ENCODE measurements at regions not wholly inside any gene's neighbourhood (a gene's known extent, or its start where the extent isn't known, plus 50 kb on each side); places are given as distances from the start of the nearest gene placed in this dataset.
A peak's percentile ranks its signal among the peaks of the same experiment; 100 is the strongest.

DNA sequence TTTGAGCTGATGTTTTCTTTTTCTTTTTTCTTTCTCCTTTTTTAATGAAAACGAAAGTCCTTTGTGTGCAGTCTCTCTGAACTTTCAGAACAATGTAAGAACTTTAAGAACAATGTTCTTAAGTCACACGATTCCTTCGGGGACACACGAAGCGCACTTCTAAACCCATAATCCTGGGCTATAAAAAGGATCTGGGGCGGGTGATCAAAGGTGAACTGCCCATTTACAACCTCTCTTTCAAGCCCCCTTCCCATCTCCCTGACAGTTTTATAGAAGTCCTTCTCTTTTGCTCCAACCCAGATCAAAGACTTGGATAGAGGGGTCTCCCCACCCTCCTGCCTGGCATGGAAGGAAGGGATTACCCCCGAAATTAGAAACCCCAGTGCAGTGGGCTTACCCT, 126.8 kb downstream of the BDH1 start:
- CTCF ChIA-PET: interaction anchor here (1.3 to 2.2 kb wide), 3 partner anchors 16 to 73 kb away, joined by 3 to 7 read pairs (median 4); no protein-coding TSS in a partner anchor

More for the DNA sequence above, 126.8 kb downstream of the BDH1 start:
- H3K4me1 ChIP-seq (ENCODE audit: control insufficient read depth, extremely low read depth, insufficient read depth, low read length): peaks cover 11% of the 10 kb centered on the region
- no peaks in the 10 kb centered on the region for H3K9me3 ChIP-seq (replicated peaks; ENCODE audit: control insufficient read depth, insufficient read depth, low read length)
- no peaks in the 10 kb centered on the region for H3K79me2 ChIP-seq (ENCODE audit: control insufficient read depth, insufficient read depth, low read length)
- no peaks in the 10 kb centered on the region for H3K36me3 ChIP-seq (ENCODE audit: control insufficient read depth in 2 of 2, extremely low read depth in 1 of 2, insufficient read depth in 2 of 2, low read length in 2 of 2)
- H3K9me1 ChIP-seq (replicated peaks; ENCODE audit: control insufficient read depth, extremely low read depth, insufficient read depth, low read length): no peaks in the 10 kb centered on the region
- peak overlapping the region; percentile 96 for H2AFZ ChIP-seq (ENCODE audit: low read depth, low read length)
- POLR2A ChIA-PET: no interaction called here
- intact Hi-C loops (cut with micrococcal nuclease) (no loop called here), dilution Hi-C loops (cut with MboI; ENCODE audit: extremely low pct_ligation_motif_present, low sequenced_read_pairs) (no loop called here)
- H4K20me1 ChIP-seq (replicated peaks; ENCODE audit: control insufficient read depth, extremely low read depth, insufficient read depth, low read length): no peaks in the 10 kb centered on the region
- no peak overlapping the region for H3K4me3 ChIP-seq (replicated peaks in 1 of 3; ENCODE audit: insufficient read depth in 1 of 3, low read depth in 1 of 3, low read length in 3 of 3)
- H3K4me2 ChIP-seq (ENCODE audit: insufficient read depth, low read length): peak overlapping the region; percentile 76
- H3K9ac ChIP-seq (replicated peaks; ENCODE audit: extremely low read depth, insufficient read depth, low read length): peak overlapping the region; percentile 41
- DNase-seq (ENCODE audit: low read depth, low spot score) (peak; percentile 38), FAIRE-seq (no peak)
- no TSS peak for BruUV-seq (replicated peaks)
- peaks cover 1 to 5% of the 10 kb centered on the region in 2 experiments for H3K27me3 ChIP-seq (ENCODE audit: control insufficient read depth in 2 of 2, insufficient read depth in 2 of 2, low read length in 2 of 2)
- TF ChIP-seq EZH2 (IDR thresholded peaks at IDR 0.05; ENCODE audit: borderline replicate concordance, low read depth, low read length, severe bottlenecking): no peak
- TF ChIP-seq MYC (IDR thresholded peaks at IDR 0.05; ENCODE audit: low read depth, low read length): no peak
- no peak for TF ChIP-seq POLR2A (IDR thresholded peaks at IDR 0.05; ENCODE audit: low read depth, low read length)
- TF ChIP-seq, protein P1, sequence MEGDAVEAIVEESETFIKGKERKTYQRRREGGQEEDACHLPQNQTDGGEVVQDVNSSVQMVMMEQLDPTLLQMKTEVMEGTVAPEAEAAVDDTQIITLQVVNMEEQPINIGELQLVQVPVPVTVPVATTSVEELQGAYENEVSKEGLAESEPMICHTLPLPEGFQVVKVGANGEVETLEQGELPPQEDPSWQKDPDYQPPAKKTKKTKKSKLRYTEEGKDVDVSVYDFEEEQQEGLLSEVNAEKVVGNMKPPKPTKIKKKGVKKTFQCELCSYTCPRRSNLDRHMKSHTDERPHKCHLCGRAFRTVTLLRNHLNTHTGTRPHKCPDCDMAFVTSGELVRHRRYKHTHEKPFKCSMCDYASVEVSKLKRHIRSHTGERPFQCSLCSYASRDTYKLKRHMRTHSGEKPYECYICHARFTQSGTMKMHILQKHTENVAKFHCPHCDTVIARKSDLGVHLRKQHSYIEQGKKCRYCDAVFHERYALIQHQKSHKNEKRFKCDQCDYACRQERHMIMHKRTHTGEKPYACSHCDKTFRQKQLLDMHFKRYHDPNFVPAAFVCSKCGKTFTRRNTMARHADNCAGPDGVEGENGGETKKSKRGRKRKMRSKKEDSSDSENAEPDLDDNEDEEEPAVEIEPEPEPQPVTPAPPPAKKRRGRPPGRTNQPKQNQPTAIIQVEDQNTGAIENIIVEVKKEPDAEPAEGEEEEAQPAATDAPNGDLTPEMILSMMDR (IDR thresholded peaks at IDR 0.05; ENCODE audit: extremely low read depth in 1 of 2, insufficient read depth in 1 of 2, low read depth in 1 of 2, low read length in 2 of 2): no peak
- no peak for TF ChIP-seq POLR2AphosphoS5 (IDR thresholded peaks at IDR 0.05; ENCODE audit: insufficient read depth, low read depth, low read length)
- TF ChIP-seq, protein P2, sequence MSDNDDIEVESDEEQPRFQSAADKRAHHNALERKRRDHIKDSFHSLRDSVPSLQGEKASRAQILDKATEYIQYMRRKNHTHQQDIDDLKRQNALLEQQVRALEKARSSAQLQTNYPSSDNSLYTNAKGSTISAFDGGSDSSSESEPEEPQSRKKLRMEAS (IDR thresholded peaks at IDR 0.05; ENCODE audit: insufficient read depth, insufficient read length): no peak
- TF ChIP-seq GATA2 (IDR thresholded peaks at IDR 0.05; ENCODE audit: insufficient read depth, insufficient read length, low read depth, low read length): no peak
- TF ChIP-seq FOS (IDR thresholded peaks at IDR 0.05; ENCODE audit: borderline replicate concordance, insufficient read depth, low read length): no peak
- no peak for TF ChIP-seq JUN (IDR thresholded peaks at IDR 0.05; ENCODE audit: borderline replicate concordance, insufficient read depth, insufficient read length, low read depth)
- H3K27ac ChIP-seq (ENCODE audit: insufficient read depth, low read depth, low read length): no peak overlapping the region

All from endothelial cell of umbilical vein (primary cell).